ENCODE measurements at regions not wholly inside any gene's neighbourhood (a gene's known extent, or its start where the extent isn't known, plus 50 kb on each side); places are given as distances from the start of the nearest gene placed in this dataset.
"Not testable (repeated sequence)": the region's sequence is repeated elsewhere in the genome, so short reads cannot be mapped to it uniquely, and the experiment has no call there.

GRCh38 chr9:64130325-64130724 lies 1154.7 kb downstream of the FOXD4L5 start:
- not testable (repeated sequence) for H3K4me1 ChIP-seq (ENCODE audit: control insufficient read depth, insufficient read depth, low read length); H3K27ac ChIP-seq (ENCODE audit: low read depth, low read length); DNase-seq; H3K4me1 Mint-ChIP-seq; H3K4me3 Mint-ChIP-seq; H3K36me3 ChIP-seq (ENCODE audit: control insufficient read depth, insufficient read depth, low read length); H3K36me3 Mint-ChIP-seq (ENCODE audit: low read depth); H3K27ac Mint-ChIP-seq; H3K27me3 ChIP-seq (ENCODE audit: control insufficient read depth, insufficient read depth, low read length, poor library complexity, severe bottlenecking); H3K27me3 Mint-ChIP-seq (ENCODE audit: insufficient read depth); H3K4me3 ChIP-seq (ENCODE audit: low read length); H3K9ac ChIP-seq (ENCODE audit: extremely low read depth, low read length, poor library complexity, severe bottlenecking)
- H3K9me3 ChIP-seq (ENCODE audit: control insufficient read depth, low read length) = peaks cover 29% of the 10 kb centered on the region
- WGBS, 2 experiments (ENCODE audit: insufficient coverage in 1 of 2, insufficient read length in 1 of 2) = 25 to 43% methylated on average over 1 to 2 of the region's 4 CpGs
- peaks cover 71% of the 10 kb centered on the region for H3K9me3 Mint-ChIP-seq

GRCh38 chr9:64128572-64128971 lies 1156.4 kb downstream of the FOXD4L5 start:
- Histone ChIP-seq H3K4me1 (ENCODE audit: control insufficient read depth, insufficient read depth, low read length) (no peaks in the 10 kb centered on the region), H3K27me3 (ENCODE audit: control insufficient read depth, insufficient read depth, low read length, poor library complexity, severe bottlenecking) (no peaks in the 10 kb centered on the region), H3K36me3 (ENCODE audit: control insufficient read depth, insufficient read depth, low read length) (no peaks in the 10 kb centered on the region), H3K27ac (ENCODE audit: low read depth, low read length) (no peak overlapping the region), H3K9ac (ENCODE audit: extremely low read depth, low read length, poor library complexity, severe bottlenecking) (no peak overlapping the region), H3K9me3 (ENCODE audit: control insufficient read depth, low read length) (peaks cover 28% of the 10 kb centered on the region), H3K4me3 (ENCODE audit: low read length) (no peak overlapping the region)
- Mint-ChIP-seq H3K9me3 (peaks cover 73% of the 10 kb centered on the region), H3K27me3 (ENCODE audit: insufficient read depth) (no peaks in the 10 kb centered on the region), H3K27ac (no peak overlapping the region), H3K36me3 (ENCODE audit: low read depth) (no peaks in the 10 kb centered on the region), H3K4me3 (no peak overlapping the region), H3K4me1 (no peaks in the 10 kb centered on the region)
- no peak for DNase-seq
- TF ChIP-seq CTCF (conservative IDR thresholded peaks at IDR 0.05) = no peak
- WGBS, 2 experiments (ENCODE audit: insufficient coverage in 1 of 2, insufficient read length in 1 of 2) = 88% methylated on average over 5 of the region's 6 CpGs; no CpG with 5 or more reads in 1 of the 2 experiments

GRCh38 chr9:64121602-64122001 lies 1163.4 kb downstream of the FOXD4L5 start:
- H3K27me3 Mint-ChIP-seq (ENCODE audit: insufficient read depth); H3K27ac ChIP-seq (ENCODE audit: low read depth, low read length); H3K4me1 Mint-ChIP-seq; H3K27ac Mint-ChIP-seq; DNase-seq; H3K27me3 ChIP-seq (ENCODE audit: control insufficient read depth, insufficient read depth, low read length, poor library complexity, severe bottlenecking); H3K4me1 ChIP-seq (ENCODE audit: control insufficient read depth, insufficient read depth, low read length); H3K36me3 Mint-ChIP-seq (ENCODE audit: low read depth); H3K9ac ChIP-seq (ENCODE audit: extremely low read depth, low read length, poor library complexity, severe bottlenecking); H3K36me3 ChIP-seq (ENCODE audit: control insufficient read depth, insufficient read depth, low read length); H3K4me3 ChIP-seq (ENCODE audit: low read length); H3K4me3 Mint-ChIP-seq: not testable (repeated sequence)
- H3K9me3 ChIP-seq (ENCODE audit: control insufficient read depth, low read length) = peaks cover 22% of the 10 kb centered on the region
- H3K9me3 Mint-ChIP-seq = peaks cover 68% of the 10 kb centered on the region

GRCh38 chr9:64117329-64117728 lies 1167.7 kb downstream of the FOXD4L5 start:
- not testable (repeated sequence) for H3K4me3 Mint-ChIP-seq; H3K36me3 ChIP-seq (ENCODE audit: control insufficient read depth, insufficient read depth, low read length); H3K9ac ChIP-seq (ENCODE audit: extremely low read depth, low read length, poor library complexity, severe bottlenecking); H3K9me3 ChIP-seq (ENCODE audit: control insufficient read depth, low read length); H3K27ac Mint-ChIP-seq; H3K4me1 Mint-ChIP-seq; H3K27ac ChIP-seq (ENCODE audit: low read depth, low read length); H3K4me1 ChIP-seq (ENCODE audit: control insufficient read depth, insufficient read depth, low read length); H3K27me3 ChIP-seq (ENCODE audit: control insufficient read depth, insufficient read depth, low read length, poor library complexity, severe bottlenecking); H3K36me3 Mint-ChIP-seq (ENCODE audit: low read depth); H3K4me3 ChIP-seq (ENCODE audit: low read length); H3K27me3 Mint-ChIP-seq (ENCODE audit: insufficient read depth); DNase-seq
- peaks cover 46% of the 10 kb centered on the region for H3K9me3 Mint-ChIP-seq
- 90% methylated on average over 5 of the region's 5 CpGs; no CpG with 5 or more reads in 1 of the 2 experiments for WGBS, 2 experiments (ENCODE audit: insufficient coverage in 1 of 2, insufficient read length in 1 of 2)

- not testable (repeated sequence) for H3K36me3 Mint-ChIP-seq (ENCODE audit: low read depth); H3K9ac ChIP-seq (ENCODE audit: extremely low read depth, low read length, poor library complexity, severe bottlenecking); H3K4me3 Mint-ChIP-seq; H3K27ac Mint-ChIP-seq; H3K27ac ChIP-seq (ENCODE audit: low read depth, low read length); H3K27me3 ChIP-seq (ENCODE audit: control insufficient read depth, insufficient read depth, low read length, poor library complexity, severe bottlenecking); DNase-seq; H3K27me3 Mint-ChIP-seq (ENCODE audit: insufficient read depth); H3K4me1 ChIP-seq (ENCODE audit: control insufficient read depth, insufficient read depth, low read length); H3K4me3 ChIP-seq (ENCODE audit: low read length); H3K36me3 ChIP-seq (ENCODE audit: control insufficient read depth, insufficient read depth, low read length); H3K4me1 Mint-ChIP-seq
- WGBS, 2 experiments (ENCODE audit: insufficient coverage in 1 of 2, insufficient read length in 1 of 2) = 56% methylated on average over 1 of the region's 1 CpG; no CpG with 5 or more reads in 1 of the 2 experiments
- peaks cover 65% of the 10 kb centered on the region for H3K9me3 Mint-ChIP-seq
- peaks cover 35% of the 10 kb centered on the region for H3K9me3 ChIP-seq (ENCODE audit: control insufficient read depth, low read length)
Observed at GRCh38 chr9:64107867-64108266, 1177.1 kb downstream of the FOXD4L5 start.

- not testable (repeated sequence) for H3K27me3 Mint-ChIP-seq (ENCODE audit: insufficient read depth); H3K27ac ChIP-seq (ENCODE audit: low read depth, low read length); DNase-seq; H3K9ac ChIP-seq (ENCODE audit: extremely low read depth, low read length, poor library complexity, severe bottlenecking); H3K27me3 ChIP-seq (ENCODE audit: control insufficient read depth, insufficient read depth, low read length, poor library complexity, severe bottlenecking); H3K36me3 Mint-ChIP-seq (ENCODE audit: low read depth); H3K4me1 ChIP-seq (ENCODE audit: control insufficient read depth, insufficient read depth, low read length); H3K4me1 Mint-ChIP-seq; H3K36me3 ChIP-seq (ENCODE audit: control insufficient read depth, insufficient read depth, low read length); H3K4me3 Mint-ChIP-seq; H3K27ac Mint-ChIP-seq; H3K4me3 ChIP-seq (ENCODE audit: low read length)
- peaks cover 71% of the 10 kb centered on the region for H3K9me3 Mint-ChIP-seq
- peaks cover 42% of the 10 kb centered on the region for H3K9me3 ChIP-seq (ENCODE audit: control insufficient read depth, low read length)
- WGBS, 2 experiments (ENCODE audit: insufficient coverage in 1 of 2, insufficient read length in 1 of 2) = 85% methylated on average over 1 of the region's 1 CpG; no CpG with 5 or more reads in 1 of the 2 experiments
Observed at GRCh38 chr9:64107211-64107610, 1177.8 kb downstream of the FOXD4L5 start.

Data from endodermal cell (in vitro differentiated cells).